GM18951 (cell line): ENCODE measurements at regions not wholly inside any gene's neighbourhood (a gene's known extent, or its start where the extent isn't known, plus 50 kb on each side); places are given as distances from the start of the nearest gene placed in this dataset.

ENCODE experiments used
- POLR2A ChIP-seq: IDR thresholded peaks from 4 replicates; pipeline ENCODE4 v1.6.1; 2011; ENCODE audit warnings: mild to moderate bottlenecking; ENCODE audit not compliant: insufficient read length, insufficient read depth; ENCODE audit errors: extremely low read depth
- in situ Hi-C: fragments of 300-500 bp; cut with MboI; formaldehyde crosslinking; loops from one replicate; pipeline ENCODE4 v1.12.0; 2022; ENCODE audit warnings: low sequenced_read_pairs, mixed read lengths, inconsistent platforms; ENCODE audit not compliant: unreplicated experiment

GRCh38 chr12:65609359-65609771 is 214.9 kb upstream of the HMGA2 start:
- in situ Hi-C loops = no loop called here

DNA sequence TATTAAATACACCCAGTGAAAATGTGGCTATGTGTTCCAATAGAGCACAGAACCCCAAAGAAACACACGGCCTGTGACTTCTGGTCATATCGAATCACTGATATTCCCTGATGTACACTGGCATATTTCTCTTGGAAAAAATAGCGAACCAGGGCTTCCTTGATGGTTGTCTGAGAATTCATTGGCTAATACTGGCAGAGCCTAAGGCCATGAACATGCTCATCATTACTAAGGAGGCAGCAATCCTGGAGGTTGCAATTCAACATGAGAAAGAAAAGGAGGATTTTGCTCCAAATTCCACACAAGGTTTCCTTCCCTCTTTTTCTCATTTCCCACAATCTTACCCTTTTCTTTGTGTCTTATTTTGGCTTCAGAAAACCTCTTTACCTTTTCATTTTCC is 212.9 kb upstream of the HMGA2 start:
- no peak for TF ChIP-seq POLR2A
- in situ Hi-C loops = no loop called here

More at GRCh38 chr12:65609359-65609771, 214.9 kb upstream of the HMGA2 start:
- no peak for TF ChIP-seq POLR2A

DNA sequence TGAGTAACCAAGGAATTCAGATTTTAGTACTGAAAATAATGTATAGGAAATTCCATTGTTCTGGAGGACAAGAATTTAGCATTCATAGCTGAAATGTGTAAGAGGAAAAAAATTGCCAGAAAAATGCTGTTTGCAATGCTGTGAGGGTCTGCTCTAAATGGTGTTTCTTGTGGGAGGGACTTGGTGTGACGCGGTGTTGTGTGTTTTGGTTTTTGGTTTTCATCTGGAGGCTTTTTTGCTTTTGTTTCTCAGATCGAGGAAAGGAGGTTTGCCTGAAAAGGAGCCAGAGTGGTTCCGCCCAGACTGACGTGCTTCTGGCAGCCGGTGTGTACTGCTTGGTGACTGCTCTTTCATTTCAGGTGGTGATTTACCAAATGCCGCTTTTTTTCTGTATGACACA is 211.8 kb upstream of the HMGA2 start:
- in situ Hi-C loops = no loop called here
- no peak for TF ChIP-seq POLR2A

GRCh38 chr12:65613692-65614091 is 210.6 kb upstream of the HMGA2 start:
- TF ChIP-seq POLR2A = no peak
- in situ Hi-C loops = no loop called here

DNA sequence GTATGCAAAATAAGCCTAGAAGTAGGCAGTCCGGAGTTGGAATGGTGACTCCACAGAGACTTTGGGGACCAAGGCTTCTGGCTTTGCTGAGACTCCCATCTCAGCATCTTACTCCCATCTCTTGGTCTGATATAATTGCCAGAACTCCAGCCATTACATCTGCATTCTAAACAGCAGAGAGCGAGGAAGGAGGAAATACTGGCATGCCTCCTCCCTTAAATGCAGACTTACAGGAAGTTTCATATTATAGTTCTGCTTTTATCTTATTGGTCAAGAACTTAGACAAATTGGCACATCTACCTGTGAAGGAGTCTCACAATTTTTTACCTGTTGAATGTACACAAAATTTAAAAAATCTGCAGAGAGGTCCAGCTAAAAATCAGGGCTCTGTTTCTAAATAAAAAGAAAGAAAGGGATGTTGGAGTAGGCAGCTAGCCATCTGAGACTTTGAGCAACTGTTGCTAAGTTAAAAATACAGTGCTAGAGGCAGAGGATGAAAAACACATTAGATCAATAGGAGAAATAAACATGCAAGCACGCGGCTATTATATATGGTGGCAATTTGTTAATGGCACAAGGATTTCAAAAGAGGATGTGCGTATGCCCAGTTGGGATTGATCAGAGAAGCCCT is 209.9 kb upstream of the HMGA2 start:
- TF ChIP-seq POLR2A = no peak
- in situ Hi-C loops = no loop called here

DNA sequence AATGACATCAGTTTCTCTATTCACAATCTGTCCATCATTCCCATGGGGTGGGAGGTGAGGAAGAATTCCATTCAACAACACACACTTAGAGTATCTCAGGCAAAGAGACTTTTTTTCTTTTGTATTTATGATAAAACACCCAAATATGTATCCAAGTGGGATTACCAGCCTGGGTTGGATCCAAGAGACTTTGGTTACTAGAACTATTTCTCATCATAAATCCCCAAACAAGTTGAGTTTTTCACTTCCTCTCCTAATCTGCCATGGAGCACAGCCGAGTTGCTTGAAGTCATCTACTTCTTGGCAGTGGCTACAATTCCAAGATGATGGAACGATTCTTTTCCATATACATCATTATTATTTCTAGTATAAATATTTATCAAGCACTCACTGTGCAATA is 209.2 kb upstream of the HMGA2 start:
- TF ChIP-seq POLR2A = no peak
- in situ Hi-C loops = no loop called here

GRCh38 chr12:65616022-65616421 is 208.3 kb upstream of the HMGA2 start:
- in situ Hi-C loops = no loop called here

GRCh38 chr12:65618588-65618987 is 205.7 kb upstream of the HMGA2 start:
- TF ChIP-seq POLR2A = no peak
- in situ Hi-C loops = no loop called here

More at GRCh38 chr12:65616022-65616421, 208.3 kb upstream of the HMGA2 start:
- TF ChIP-seq POLR2A = no peak

GRCh38 chr12:65619018-65619417 is 205.3 kb upstream of the HMGA2 start:
- TF ChIP-seq POLR2A = no peak
- in situ Hi-C loops = no loop called here

GRCh38 chr12:65620046-65620445 is 204.2 kb upstream of the HMGA2 start:
- in situ Hi-C loops = no loop called here
- no peak for TF ChIP-seq POLR2A

- in situ Hi-C loops = no loop called here
- no peak for TF ChIP-seq POLR2A
These were observed 202.2 kb upstream of the HMGA2 start for GRCh38 chr12:65622056-65622455.

DNA sequence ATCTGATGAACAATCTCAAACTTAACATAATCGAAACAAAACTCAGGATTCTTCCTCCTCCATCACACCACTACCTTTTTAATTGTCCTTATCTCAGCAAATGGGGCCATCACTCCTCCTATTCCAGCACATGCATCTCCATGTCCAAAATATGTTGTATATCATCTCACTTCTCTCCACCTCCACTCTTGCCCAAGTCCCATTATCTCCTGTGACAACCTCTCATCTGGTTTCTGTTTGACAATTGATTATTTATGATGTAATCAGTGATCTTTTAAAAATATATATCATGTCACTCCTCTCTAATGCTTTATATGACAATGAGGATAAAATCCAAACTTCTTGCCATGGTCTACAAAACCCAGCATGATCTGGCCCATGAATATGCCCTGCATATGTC is 200.8 kb upstream of the HMGA2 start:
- in situ Hi-C loops = no loop called here
- TF ChIP-seq POLR2A = no peak

DNA sequence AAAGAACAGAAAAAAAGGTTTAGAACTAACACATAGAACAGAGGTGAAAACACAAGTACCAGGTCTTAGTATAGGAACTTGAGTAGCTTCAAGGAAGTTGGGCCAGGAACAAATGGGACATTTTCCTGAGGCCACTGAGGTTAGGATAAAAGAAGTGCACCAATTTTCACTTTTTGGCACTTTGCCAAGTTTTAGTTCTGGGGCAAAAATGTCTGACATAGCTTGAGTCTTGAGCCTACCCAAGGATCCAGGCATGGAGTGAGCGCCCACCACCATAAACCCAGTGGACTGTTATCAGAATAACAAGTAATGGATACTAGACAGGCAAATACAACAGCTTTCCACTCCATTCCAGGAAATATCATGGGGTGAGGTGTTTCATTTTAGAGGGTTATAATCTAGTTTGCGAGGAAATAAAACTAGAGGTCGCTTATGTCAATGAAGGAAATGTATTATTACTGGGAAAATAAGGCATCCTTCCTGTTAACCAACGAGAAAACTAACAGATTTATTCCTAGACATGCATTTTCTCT is 199.7 kb upstream of the HMGA2 start:
- no peak for TF ChIP-seq POLR2A
- in situ Hi-C loops = no loop called here

DNA sequence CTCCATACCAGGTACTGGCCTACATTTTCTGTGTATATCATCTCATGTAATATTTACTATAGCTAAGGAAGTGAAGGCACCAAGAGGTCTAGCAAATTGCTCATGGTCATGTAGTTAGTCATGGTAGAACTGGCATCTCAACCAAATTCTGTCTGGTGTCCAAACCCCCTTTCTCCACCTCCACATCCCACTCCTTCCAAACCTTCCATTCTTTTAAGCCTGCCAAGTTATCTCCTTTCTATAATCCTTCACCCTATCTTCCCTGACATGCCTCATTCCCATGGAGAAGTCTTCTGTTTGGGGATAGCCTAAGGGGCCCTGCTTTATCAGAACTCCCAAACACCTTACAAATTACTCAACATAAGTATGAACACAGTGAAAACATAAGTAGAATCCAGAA is 196.2 kb upstream of the HMGA2 start:
- in situ Hi-C loops = no loop called here
- TF ChIP-seq POLR2A = no peak

DNA sequence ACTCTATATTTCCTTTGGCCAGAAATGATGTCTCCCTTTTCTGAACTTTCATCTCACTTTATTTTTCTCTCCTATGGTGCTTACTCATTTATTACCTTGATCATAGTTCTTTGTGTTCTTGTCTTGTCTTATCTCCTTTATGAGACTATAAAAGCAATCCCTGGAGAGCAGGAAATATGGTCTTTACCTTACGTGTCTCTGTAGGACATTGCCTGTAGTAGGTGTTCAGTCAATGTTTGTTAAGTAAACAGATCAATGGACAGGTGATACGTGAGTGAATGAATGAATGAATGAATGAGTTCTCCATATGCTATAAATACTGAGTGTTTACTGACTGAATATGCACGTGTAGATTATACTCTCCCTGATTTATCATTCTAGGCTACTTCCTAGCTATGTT is 193.7 kb upstream of the HMGA2 start:
- no peak for TF ChIP-seq POLR2A
- in situ Hi-C loops = no loop called here

DNA sequence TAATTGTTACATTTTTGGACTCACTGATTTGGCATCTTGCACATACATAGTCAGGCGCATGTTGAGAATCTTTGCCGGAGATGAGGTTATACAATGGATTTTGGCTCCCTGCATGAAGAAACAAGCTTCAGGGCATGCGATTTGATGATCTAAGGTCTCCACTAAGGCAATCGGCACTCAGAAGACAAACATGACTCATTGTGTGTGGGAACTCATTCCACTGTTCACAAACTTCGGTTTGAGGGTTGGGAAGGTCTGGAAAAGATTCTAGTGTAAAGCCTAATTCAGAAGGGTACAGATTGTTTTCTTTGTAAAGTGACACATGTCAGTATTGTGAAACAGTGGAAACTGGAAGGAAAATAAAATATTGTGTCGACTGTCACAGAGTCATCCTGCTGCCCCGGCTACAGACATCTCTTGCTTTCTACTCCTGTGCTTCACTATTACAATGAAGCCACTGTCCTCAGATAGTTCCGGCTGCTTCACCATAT is 192.6 kb upstream of the HMGA2 start:
- in situ Hi-C loops = no loop called here
- no peak for TF ChIP-seq POLR2A
